Naive thymus-derived CD4-positive, alpha-beta T cell (primary cell): ENCODE measurements at regions not wholly inside any gene's neighbourhood (a gene's known extent, or its start where the extent isn't known, plus 50 kb on each side); places are given as distances from the start of the nearest gene placed in this dataset.
"Not testable (repeated sequence)": the region's sequence is repeated elsewhere in the genome, so short reads cannot be mapped to it uniquely, and the experiment has no call there.

Experiments
- ATAC-seq: fragments of 150-1000 bp; cut with Tn5 transposase; 2 replicates; pipeline ENCODE4 v1.10.0; 2021; ENCODE audit warnings: mild to moderate bottlenecking, moderate library complexity
- CTCF ChIA-PET: fragments of 350-600 bp; sonication (Branson Sonifier 250); formaldehyde crosslinking; loops from one replicate; lab custom pipeline; 2021; ENCODE audit warnings: antibody characterized with exemption; lab: Charles Lee
- POLR2A ChIA-PET: fragments of 350-600 bp; sonication (Branson Sonifier 250); formaldehyde crosslinking; loops from one replicate; lab custom pipeline; 2021; ENCODE audit warnings: antibody characterized with exemption, inconsistent platforms; lab: Charles Lee
- DNase-seq, 9 donors: peaks; one replicate each; pipeline versions ENCODE4 v3.0.0 to v3.0.0-alpha.2; 2020 to 2022; ENCODE audit warnings: mixed read lengths in 1 of 9
- H3K27ac ChIP-seq: one replicate; pipeline ENCODE4 v1.7.0; 2013; ENCODE audit warnings: mild to moderate bottlenecking, low read depth, low read length, moderate library complexity
- H3K27me3 ChIP-seq, 2 donors: one replicate each; pipeline ENCODE4 v1.7.0; 2013; ENCODE audit warnings: low read length in 2 of 2, mild to moderate bottlenecking in 2 of 2, moderate library complexity in 2 of 2; ENCODE audit not compliant: control insufficient read depth in 2 of 2, insufficient read depth in 2 of 2
- H3K36me3 ChIP-seq, 3 experiments: 1 replicate in 2 of 3; 2 replicates in 1 of 3; pipeline ENCODE4 v1.7.0; 2013; ENCODE audit warnings: low read length in 3 of 3, mild to moderate bottlenecking in 3 of 3, moderate library complexity in 1 of 3; ENCODE audit not compliant: insufficient read depth in 3 of 3, control insufficient read depth in 2 of 3
- H3K4me1 ChIP-seq, 2 donors: one replicate each; pipeline ENCODE4 v1.7.0; 2013; ENCODE audit warnings: low read length in 2 of 2, mild to moderate bottlenecking in 2 of 2, moderate library complexity in 1 of 2; ENCODE audit not compliant: control insufficient read depth in 2 of 2, insufficient read depth in 2 of 2
- H3K4me3 ChIP-seq: 2 replicates; pipeline ENCODE4 v1.7.0; 2013; ENCODE audit warnings: mild to moderate bottlenecking, low read length
- H3K9me3 ChIP-seq, 3 experiments: 1 replicate in 2 of 3; 2 replicates in 1 of 3; pipeline ENCODE4 v1.7.0; 2013; ENCODE audit warnings: low read length in 3 of 3; ENCODE audit not compliant: control insufficient read depth in 2 of 3
- H3K27ac Mint-ChIP-seq, 9 donors: one replicate each; pipeline ENCODE4 v1.8.0; 2020 to 2022; ENCODE audit warnings: mixed read lengths in 9 of 9, mild to moderate bottlenecking in 8 of 9, moderate library complexity in 5 of 9, inconsistent platforms in 2 of 9
- H3K27me3 Mint-ChIP-seq, 5 donors: one replicate each; pipeline ENCODE4 v1.8.0; 2021 to 2022; ENCODE audit warnings: mixed read lengths in 5 of 5, mild to moderate bottlenecking in 1 of 5
- H3K36me3 Mint-ChIP-seq, 5 donors: one replicate each; pipeline ENCODE4 v1.8.0; 2020 to 2022; ENCODE audit warnings: mixed read lengths in 5 of 5, mild to moderate bottlenecking in 3 of 5, inconsistent platforms in 1 of 5
- H3K4me1 Mint-ChIP-seq, 7 donors: one replicate each; pipeline ENCODE4 v1.8.0; 2020 to 2022; ENCODE audit warnings: mixed read lengths in 7 of 7, mild to moderate bottlenecking in 3 of 7, inconsistent platforms in 1 of 7
- H3K4me3 Mint-ChIP-seq, 10 donors: one replicate each; pipeline ENCODE4 v1.8.0; 2020 to 2022; ENCODE audit warnings: mild to moderate bottlenecking in 10 of 10, mixed read lengths in 10 of 10, moderate library complexity in 6 of 10, inconsistent platforms in 2 of 10
- H3K9me3 Mint-ChIP-seq, 11 donors: one replicate each; pipeline ENCODE4 v1.8.0; 2020 to 2022; ENCODE audit warnings: mixed read lengths in 11 of 11, mild to moderate bottlenecking in 4 of 11, inconsistent platforms in 1 of 11, moderate library complexity in 1 of 11
- intact Hi-C, 2 donors: fragments of 100-400 bp; cut with micrococcal nuclease; formaldehyde crosslinking; loops; one replicate each; pipeline ENCODE4 v1.15.1; 2023

GRCh38 chr15:20192982-20193929 lies 348.3 kb downstream of the GOLGA6L6 start:
- H3K27ac ChIP-seq, H3K27me3 ChIP-seq, H3K36me3 Mint-ChIP-seq, H3K27ac Mint-ChIP-seq, H3K9me3 ChIP-seq, CTCF ChIA-PET, H3K27me3 Mint-ChIP-seq, H3K4me1 Mint-ChIP-seq, intact Hi-C loops, H3K4me3 ChIP-seq, H3K36me3 ChIP-seq, POLR2A ChIA-PET, H3K4me3 Mint-ChIP-seq, H3K4me1 ChIP-seq: not testable (repeated sequence)
- ATAC-seq = peak; percentile 93
- peak; percentile 11 to 57 (median 37) for DNase-seq
- H3K9me3 Mint-ChIP-seq = peaks cover 0 to 11% (median 3%) of the 10 kb centered on the region in 11 donors

- ATAC-seq, POLR2A ChIA-PET, intact Hi-C loops: not testable (repeated sequence)
These were observed 350.0 kb downstream of the GOLGA6L6 start for GRCh38 chr15:20191508-20192125.

GRCh38 chr15:20188611-20189010 lies 353.0 kb downstream of the GOLGA6L6 start:
- DNase-seq, H3K4me1 ChIP-seq, POLR2A ChIA-PET, H3K27ac ChIP-seq, H3K4me3 Mint-ChIP-seq, H3K36me3 Mint-ChIP-seq, H3K4me1 Mint-ChIP-seq, H3K36me3 ChIP-seq, H3K9me3 ChIP-seq, CTCF ChIA-PET, H3K27me3 Mint-ChIP-seq, H3K27me3 ChIP-seq, ATAC-seq, H3K4me3 ChIP-seq, H3K27ac Mint-ChIP-seq, intact Hi-C loops: not testable (repeated sequence)
- H3K9me3 Mint-ChIP-seq = peaks cover 0 to 11% (median 3%) of the 10 kb centered on the region in 11 donors

More at GRCh38 chr15:20191508-20192125, 350.0 kb downstream of the GOLGA6L6 start:
- H3K4me1 Mint-ChIP-seq, H3K4me1 ChIP-seq, H3K36me3 ChIP-seq, H3K4me3 Mint-ChIP-seq, CTCF ChIA-PET, H3K36me3 Mint-ChIP-seq, H3K27ac Mint-ChIP-seq, H3K9me3 ChIP-seq, H3K27me3 Mint-ChIP-seq, H3K27ac ChIP-seq, DNase-seq, H3K4me3 ChIP-seq, H3K27me3 ChIP-seq: not testable (repeated sequence)
- peaks cover 0 to 11% (median 3%) of the 10 kb centered on the region in 11 donors for H3K9me3 Mint-ChIP-seq

GRCh38 chr15:20187370-20188355 lies 353.9 kb downstream of the GOLGA6L6 start:
- ATAC-seq = peak; percentile 36
- DNase-seq, intact Hi-C loops, H3K4me3 Mint-ChIP-seq, H3K4me1 Mint-ChIP-seq, H3K4me3 ChIP-seq, H3K27ac ChIP-seq, CTCF ChIA-PET, H3K27me3 Mint-ChIP-seq, POLR2A ChIA-PET, H3K4me1 ChIP-seq, H3K27me3 ChIP-seq, H3K36me3 Mint-ChIP-seq, H3K9me3 ChIP-seq, H3K36me3 ChIP-seq, H3K27ac Mint-ChIP-seq: not testable (repeated sequence)
- peaks cover 0 to 11% (median 3%) of the 10 kb centered on the region in 11 donors for H3K9me3 Mint-ChIP-seq

GRCh38 chr15:20184879-20185278 lies 356.7 kb downstream of the GOLGA6L6 start:
- H3K27me3 Mint-ChIP-seq, H3K27ac Mint-ChIP-seq, H3K27ac ChIP-seq, H3K4me1 ChIP-seq, H3K4me1 Mint-ChIP-seq, H3K9me3 Mint-ChIP-seq, H3K9me3 ChIP-seq, H3K4me3 Mint-ChIP-seq, H3K36me3 Mint-ChIP-seq, H3K27me3 ChIP-seq, ATAC-seq, H3K36me3 ChIP-seq, H3K4me3 ChIP-seq, intact Hi-C loops, DNase-seq, CTCF ChIA-PET, POLR2A ChIA-PET: not testable (repeated sequence)

- H3K4me1 ChIP-seq, ATAC-seq, H3K4me3 Mint-ChIP-seq, CTCF ChIA-PET, H3K27ac ChIP-seq, H3K9me3 Mint-ChIP-seq, POLR2A ChIA-PET, H3K27me3 Mint-ChIP-seq, H3K36me3 ChIP-seq, H3K9me3 ChIP-seq, H3K27ac Mint-ChIP-seq, H3K4me3 ChIP-seq, intact Hi-C loops, H3K27me3 ChIP-seq, H3K4me1 Mint-ChIP-seq, H3K36me3 Mint-ChIP-seq, DNase-seq: not testable (repeated sequence)
These were observed 373.4 kb downstream of the GOLGA6L6 start for GRCh38 chr15:20168221-20168620.
